ENCODE measurements at regions not wholly inside any gene's neighbourhood (a gene's known extent, or its start where the extent isn't known, plus 50 kb on each side); places are given as distances from the start of the nearest gene placed in this dataset.

GRCh38 chr18:35780937-35781336, 191.5 kb upstream of the RMP24 start:
- DNase-seq (ENCODE audit: low read depth in 1 of 2, low spot score in 2 of 2) (no peak), FAIRE-seq (no peak)
- H3K79me2 ChIP-seq (ENCODE audit: control insufficient read depth in 1 of 2, insufficient read depth in 2 of 2, low read length in 2 of 2): no peaks in the 10 kb centered on the region
- no peak overlapping the region for H3K23ac ChIP-seq (ENCODE audit: insufficient read length)
- H2BK5ac ChIP-seq (ENCODE audit: low read depth, low read length): no peak overlapping the region
- POLR2A ChIA-PET (ENCODE audit: partially characterized antibody): interaction anchor here (0.7 to 2.6 kb wide), 2 partner anchors 32 to 61 kb away, joined by 3 to 7 read pairs; no protein-coding TSS in a partner anchor
- no peaks in the 10 kb centered on the region for H3K79me1 ChIP-seq (ENCODE audit: low read depth, low read length)
- H3K4me3 ChIP-seq (ENCODE audit: extremely low read depth in 1 of 4, insufficient read depth in 2 of 4, low read depth in 3 of 4, low read length in 4 of 4): no peak overlapping the region
- no peak overlapping the region for H3K4ac ChIP-seq (replicated peaks; ENCODE audit: insufficient read length, low read depth, low read length)
- 0 out of 2 replicates have a peak overlapping the region, but pooled peaks have one; percentile 35 for H2BK20ac ChIP-seq (ENCODE audit: low read length)
- H3K9me3 ChIP-seq (ENCODE audit: insufficient read depth in 2 of 2, low read depth in 1 of 2, low read length in 1 of 2): no peaks in the 10 kb centered on the region
- H3K4me2 ChIP-seq (ENCODE audit: insufficient read depth in 1 of 2, low read depth in 2 of 2, low read length in 2 of 2): no peak overlapping the region
- H4K8ac ChIP-seq (ENCODE audit: extremely low read depth, insufficient read depth, low read length): no peak overlapping the region
- H4K5ac ChIP-seq (ENCODE audit: insufficient read length, low read depth, low read length): no peak overlapping the region
- no peaks in the 10 kb centered on the region for H3K23me2 ChIP-seq (ENCODE audit: low read depth, low read length)
- peak overlapping the region; percentile 67; the same call in 1 of the 2 replicates for H2BK15ac ChIP-seq (ENCODE audit: low read length)
- no peaks in the 10 kb centered on the region for H4K20me1 ChIP-seq (replicated peaks in 1 of 2; ENCODE audit: control insufficient read depth in 1 of 2, insufficient read depth in 2 of 2, low read length in 2 of 2)
- peaks cover 0 to 9% (median 0%) of the 10 kb centered on the region in 4 experiments; a peak in 1 of 7 replicates for H3K4me1 ChIP-seq (replicated peaks in 1 of 4; ENCODE audit: control insufficient read depth in 3 of 4, insufficient read depth in 4 of 4, low read length in 3 of 4)
- no peaks in the 10 kb centered on the region for H3K27me3 ChIP-seq (replicated peaks in 1 of 4; ENCODE audit: control insufficient read depth in 3 of 4, extremely low read depth in 1 of 4, insufficient read depth in 3 of 4, low read length in 3 of 4)
- CTCF ChIA-PET (ENCODE audit: partially characterized antibody): interaction anchor here (0.7 to 2.2 kb wide), 13 partner anchors 10 to 171 kb away, joined by 3 to 10 read pairs (median 3); no protein-coding TSS in a partner anchor
- WGBS, 2 experiments (ENCODE audit: extremely low coverage in 1 of 2, insufficient coverage in 1 of 2, insufficient read length in 1 of 2, insufficient replicate concordance in 2 of 2, low coverage in 1 of 2, low lambda C conversion rate in 2 of 2, missing lambda C conversion rate in 1 of 2): 84% methylated on average over 5 of the region's 5 CpGs; no CpG with 5 or more reads in 1 of the 2 experiments
- TF ChIP-seq RAD21 (IDR thresholded peaks at IDR 0.05 in 1 of 2, conservative IDR thresholded peaks at IDR 0.05 in 1 of 2; ENCODE audit: low read depth in 2 of 2, low read length in 2 of 2): peak; percentile 24 to 42; a peak in 3 of 4 replicates
- TF ChIP-seq GABPA (IDR thresholded peaks at IDR 0.05; ENCODE audit: borderline replicate concordance, insufficient read depth, low read length): no peak
- TF ChIP-seq CTCF (IDR thresholded peaks at IDR 0.05; ENCODE audit: control extremely low read depth in 1 of 3, insufficient read depth in 1 of 3, low read depth in 1 of 3, low read length in 3 of 3): peak; percentile 22 to 40 (median 33); a peak in 3 of 4 replicates
- H3K36me3 ChIP-seq (ENCODE audit: control insufficient read depth in 2 of 4, insufficient read depth in 4 of 4, low read length in 3 of 4): no peaks in the 10 kb centered on the region
- peak overlapping the region; percentile 45; the same call in 1 of the 2 replicates for H2BK12ac ChIP-seq (ENCODE audit: low read depth, low read length)
- no peak overlapping the region for H2AFZ ChIP-seq (ENCODE audit: low read length)
- H3K18ac ChIP-seq (ENCODE audit: extremely low read depth, low read length): no peak overlapping the region; the same call in 1 of the 2 replicates
- H2BK120ac ChIP-seq (replicated peaks; ENCODE audit: low read depth, low read length): no peak overlapping the region
- H2AK5ac ChIP-seq (ENCODE audit: low read depth, low read length): no peak overlapping the region; the same call in 1 of the 2 replicates
- peak overlapping the region in 1 of 4 experiments; percentile 17; a peak in 1 of 7 replicates for H3K9ac ChIP-seq (replicated peaks in 1 of 4; ENCODE audit: extremely low read depth in 1 of 4, low read depth in 3 of 4, low read length in 3 of 4)
- H3K27ac ChIP-seq (ENCODE audit: low read depth, low read length): no peak overlapping the region
- peak overlapping the region; percentile 18 for H4K91ac ChIP-seq (replicated peaks; ENCODE audit: insufficient read length, low read length)
- no peak overlapping the region for H3K14ac ChIP-seq (ENCODE audit: insufficient read length)
- H3K56ac ChIP-seq (replicated peaks; ENCODE audit: insufficient read length, low read depth, low read length): no peak overlapping the region
